Erythroblast (primary cell): ENCODE measurements at regions not wholly inside any gene's neighbourhood (a gene's known extent, or its start where the extent isn't known, plus 50 kb on each side); places are given as distances from the start of the nearest gene placed in this dataset.

Experiments
- GATA1 ChIP-seq: IDR thresholded peaks from 2 replicates; pipeline ENCODE4 v1.6.1; 2011; ENCODE audit warnings: low read depth, mild to moderate bottlenecking, control low read depth, low read length, moderate library complexity
- POLR2A ChIP-seq: IDR thresholded peaks from 2 replicates; pipeline ENCODE4 v1.6.1; 2011; ENCODE audit warnings: mild to moderate bottlenecking, low read length

GRCh38 chr18:68467329-68467728 is 247.6 kb downstream of the TMX3 start:
- TF ChIP-seq POLR2A (no peak), GATA1 (no peak)
